HFFc6 (cell line): ENCODE measurements at regions not wholly inside any gene's neighbourhood (a gene's known extent, or its start where the extent isn't known, plus 50 kb on each side); places are given as distances from the start of the nearest gene placed in this dataset.
"Not testable (repeated sequence)": the region's sequence is repeated elsewhere in the genome, so short reads cannot be mapped to it uniquely, and the experiment has no call there.

Experiments used
- DNase-seq: peaks from one replicate; pipeline ENCODE4 v3.0.0-alpha.2; 2018
- H3K27ac Mint-ChIP-seq: 2 replicates; pipeline ENCODE4 v1.8.0; 2020; ENCODE audit warnings: mild to moderate bottlenecking, mixed read lengths
- H3K27me3 Mint-ChIP-seq: 2 replicates; pipeline ENCODE4 v1.8.0; 2021; ENCODE audit warnings: mild to moderate bottlenecking, moderate library complexity, mixed read lengths; ENCODE audit not compliant: insufficient read depth
- H3K36me3 Mint-ChIP-seq: 2 replicates; pipeline ENCODE4 v1.8.0; 2021; ENCODE audit warnings: low read depth, mixed read lengths
- H3K4me1 Mint-ChIP-seq: 2 replicates; pipeline ENCODE4 v1.8.0; 2020; ENCODE audit warnings: low read depth, mixed read lengths
- H3K4me3 Mint-ChIP-seq: 2 replicates; pipeline ENCODE4 v1.8.0; 2020; ENCODE audit warnings: mild to moderate bottlenecking, moderate library complexity, mixed read lengths
- H3K9me3 Mint-ChIP-seq: 2 replicates; pipeline ENCODE4 v1.8.0; 2020; ENCODE audit warnings: mild to moderate bottlenecking, mixed read lengths
- CTCF ChIP-seq: fragments of 200-600 bp; sonication (generic); IDR thresholded peaks from 2 replicates; pipeline ENCODE4 v1.5.0; 2021; ENCODE audit warnings: antibody characterized with exemption, mild to moderate bottlenecking

DNA sequence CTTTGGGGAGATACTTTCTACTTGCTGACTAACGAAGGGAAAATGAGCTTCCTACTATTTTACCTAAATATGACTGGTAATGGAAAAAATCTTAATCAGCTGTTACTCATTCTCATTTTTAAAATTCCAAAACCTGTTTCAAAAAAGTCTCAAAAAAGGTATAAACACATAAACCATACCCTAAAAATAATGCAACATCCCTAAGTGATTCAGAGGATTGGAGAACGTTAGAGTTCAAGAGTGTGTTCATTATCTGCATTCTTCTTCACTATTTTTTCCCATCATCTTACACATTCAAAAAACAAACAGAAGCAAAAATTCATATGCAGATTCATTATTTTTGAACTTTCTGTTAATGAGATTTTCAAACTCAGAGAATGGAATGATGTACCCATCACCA is 150.4 kb upstream of the GNAI1 start:
- H3K4me1 Mint-ChIP-seq, result peaks cover 89% of the 10 kb centered on the region
- peak overlapping the region; percentile 62 for H3K4me3 Mint-ChIP-seq
- H3K27ac Mint-ChIP-seq, result peak overlapping the region; percentile 95
- no peak for TF ChIP-seq CTCF
- no peaks in the 10 kb centered on the region for H3K9me3 Mint-ChIP-seq
- H3K27me3 Mint-ChIP-seq, result peaks cover 2% of the 10 kb centered on the region; the same call in 1 of the 2 replicates
- H3K36me3 Mint-ChIP-seq, result peaks cover 11% of the 10 kb centered on the region
- peak; percentile 74 for DNase-seq

DNA sequence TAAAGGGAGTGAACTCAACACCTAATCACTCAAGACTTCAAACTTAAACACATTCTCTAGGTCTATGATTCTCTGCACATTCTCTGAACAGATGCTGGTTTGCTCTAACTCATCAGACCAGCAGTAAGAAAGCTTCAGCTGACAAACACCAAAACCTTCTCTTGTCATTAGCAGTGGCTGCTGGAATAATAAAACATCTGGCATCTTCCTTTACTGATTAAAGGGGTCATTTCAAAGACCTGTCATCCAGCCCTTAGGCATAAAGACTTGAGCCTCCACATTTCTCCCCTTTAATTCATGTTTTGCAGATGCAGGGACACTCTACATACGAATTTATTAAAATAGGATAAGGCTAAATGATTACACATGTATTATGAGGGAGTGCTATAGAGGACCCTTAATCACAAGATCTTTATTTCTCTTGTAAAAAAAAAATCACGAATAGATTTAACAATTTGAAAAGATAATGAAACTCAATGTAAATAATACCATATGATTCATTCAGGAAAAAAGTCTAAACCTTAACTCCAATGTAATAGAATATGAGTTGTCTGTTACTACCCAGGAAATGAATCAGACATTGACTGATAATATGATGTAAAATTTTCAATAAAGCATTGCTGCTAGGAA is 152.4 kb upstream of the GNAI1 start:
- H3K27me3 Mint-ChIP-seq, result peaks cover 2% of the 10 kb centered on the region; the same call in 1 of the 2 replicates
- peak overlapping the region; percentile 89 for H3K27ac Mint-ChIP-seq
- peak overlapping the region; percentile 76 for H3K4me3 Mint-ChIP-seq
- peak; percentile 66 for DNase-seq
- H3K9me3 Mint-ChIP-seq, result peaks cover 3% of the 10 kb centered on the region
- H3K4me1 Mint-ChIP-seq, result peaks cover 82% of the 10 kb centered on the region
- peaks cover 3% of the 10 kb centered on the region; the same call in 1 of the 2 replicates for H3K36me3 Mint-ChIP-seq
- TF ChIP-seq CTCF, result no peak

GRCh38 chr7:79980376-79980775 is 154.3 kb upstream of the GNAI1 start:
- TF ChIP-seq CTCF, result no peak
- peak overlapping the region; percentile 18; the same call in 1 of the 2 replicates for H3K4me3 Mint-ChIP-seq
- peak overlapping the region; percentile 84 for H3K27ac Mint-ChIP-seq
- DNase-seq, result no peak
- H3K36me3 Mint-ChIP-seq, result peaks cover 20% of the 10 kb centered on the region
- H3K9me3 Mint-ChIP-seq, result peaks cover 22% of the 10 kb centered on the region
- peaks cover 2% of the 10 kb centered on the region; the same call in 1 of the 2 replicates for H3K27me3 Mint-ChIP-seq
- peaks cover 70% of the 10 kb centered on the region for H3K4me1 Mint-ChIP-seq

- Mint-ChIP-seq H3K27me3 (peaks cover 2% of the 10 kb centered on the region; the same call in 1 of the 2 replicates), H3K36me3 (peaks cover 25% of the 10 kb centered on the region), H3K4me1 (peaks cover 61% of the 10 kb centered on the region), H3K9me3 (peaks cover 23% of the 10 kb centered on the region), H3K4me3 (peak overlapping the region; percentile 18), H3K27ac (peak overlapping the region; percentile 84)
- peak; percentile 63 for DNase-seq
- no peak for TF ChIP-seq CTCF
Measured at GRCh38 chr7:79979437-79979836, 155.2 kb upstream of the GNAI1 start.

GRCh38 chr7:79977481-79977880 is 157.2 kb upstream of the GNAI1 start:
- no peak for DNase-seq
- peaks cover 45% of the 10 kb centered on the region for H3K4me1 Mint-ChIP-seq
- H3K27me3 Mint-ChIP-seq, result no peaks in the 10 kb centered on the region
- H3K36me3 Mint-ChIP-seq, result peaks cover 34% of the 10 kb centered on the region
- no peak for TF ChIP-seq CTCF
- no peak overlapping the region; the same call in 1 of the 2 replicates for H3K27ac Mint-ChIP-seq
- peaks cover 30% of the 10 kb centered on the region for H3K9me3 Mint-ChIP-seq
- no peak overlapping the region for H3K4me3 Mint-ChIP-seq

DNA sequence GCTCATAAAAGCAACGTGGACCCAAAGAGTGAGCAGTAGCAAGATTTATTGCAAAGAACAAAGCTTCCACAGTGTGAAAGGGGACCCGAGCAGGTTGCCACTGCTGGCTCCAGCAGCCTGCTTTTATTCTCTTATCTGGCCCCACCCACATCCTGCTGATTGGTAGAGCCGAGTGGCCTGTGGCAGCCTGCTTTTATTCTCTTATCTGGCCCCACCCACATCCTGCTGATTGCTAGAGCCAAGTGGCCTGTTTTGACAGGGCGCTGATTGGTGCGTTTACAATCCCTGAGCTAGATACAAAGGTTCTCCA is 158.0 kb upstream of the GNAI1 start:
- not testable (repeated sequence) for H3K27ac Mint-ChIP-seq, H3K4me3 Mint-ChIP-seq, DNase-seq, H3K27me3 Mint-ChIP-seq
- H3K9me3 Mint-ChIP-seq, result peaks cover 30% of the 10 kb centered on the region
- H3K36me3 Mint-ChIP-seq, result peaks cover 34% of the 10 kb centered on the region
- peaks cover 37% of the 10 kb centered on the region for H3K4me1 Mint-ChIP-seq

GRCh38 chr7:79975986-79976710 is 158.5 kb upstream of the GNAI1 start:
- H3K36me3 Mint-ChIP-seq, result peaks cover 34% of the 10 kb centered on the region
- H3K27ac Mint-ChIP-seq, H3K27me3 Mint-ChIP-seq: not testable (repeated sequence)

More at GRCh38 chr7:79975986-79976710, 158.5 kb upstream of the GNAI1 start:
- not testable (repeated sequence) for DNase-seq, H3K4me3 Mint-ChIP-seq
- H3K4me1 Mint-ChIP-seq, result peaks cover 32% of the 10 kb centered on the region
- H3K9me3 Mint-ChIP-seq, result peaks cover 30% of the 10 kb centered on the region
